Dermis microvascular lymphatic vessel endothelial cell (primary cell): ENCODE measurements at regions not wholly inside any gene's neighbourhood (a gene's known extent, or its start where the extent isn't known, plus 50 kb on each side); places are given as distances from the start of the nearest gene placed in this dataset.
"Not testable (repeated sequence)": the region's sequence is repeated elsewhere in the genome, so short reads cannot be mapped to it uniquely, and the experiment has no call there.

Experiments used
- DNase-seq, 2 donors: peaks; one replicate each; pipeline versions ENCODE4 v3.0.0 to v3.0.0-alpha.2; 2010; ENCODE audit warnings: low read depth in 2 of 2

DNA sequence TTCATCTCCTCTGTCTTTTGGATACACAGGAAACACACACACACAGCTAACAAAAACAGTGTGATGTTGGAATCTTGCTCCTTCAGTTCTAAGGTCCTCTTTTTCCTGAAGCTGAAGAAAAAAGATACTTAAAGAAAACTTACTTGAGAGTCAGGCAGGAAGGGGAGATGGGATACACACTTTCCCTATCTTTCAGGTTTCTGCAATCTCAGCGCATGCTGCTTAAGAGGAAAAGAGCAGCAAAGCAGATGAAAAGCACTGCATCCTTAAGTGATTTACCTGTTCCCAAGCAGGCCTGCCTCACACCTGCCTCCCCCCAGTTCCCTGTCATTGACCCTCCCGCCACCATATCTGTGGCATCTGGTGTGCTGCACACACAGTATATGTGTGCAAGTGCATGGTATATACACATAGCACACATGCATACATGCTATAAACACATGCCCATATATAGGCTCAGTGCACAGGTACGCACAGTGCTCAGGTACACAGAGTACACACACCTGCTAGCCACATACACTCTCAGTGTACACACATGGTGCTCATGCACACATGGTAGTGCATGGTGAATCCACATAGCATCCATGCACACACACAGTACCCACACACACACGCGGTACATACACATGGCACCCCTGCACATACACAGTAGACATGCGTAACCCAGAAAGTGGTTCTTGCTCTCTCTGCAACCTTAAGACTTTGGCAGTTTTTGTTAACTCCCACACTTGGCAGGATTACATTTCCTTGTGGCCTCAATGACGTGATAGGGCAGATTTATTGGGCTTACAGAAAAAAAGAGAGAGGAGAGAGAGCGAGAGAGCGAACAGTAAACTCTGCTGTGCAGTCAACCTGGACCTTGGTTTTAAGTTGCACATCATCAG, 166.9 kb downstream of the TOMM20 start:
- no peak for DNase-seq

DNA sequence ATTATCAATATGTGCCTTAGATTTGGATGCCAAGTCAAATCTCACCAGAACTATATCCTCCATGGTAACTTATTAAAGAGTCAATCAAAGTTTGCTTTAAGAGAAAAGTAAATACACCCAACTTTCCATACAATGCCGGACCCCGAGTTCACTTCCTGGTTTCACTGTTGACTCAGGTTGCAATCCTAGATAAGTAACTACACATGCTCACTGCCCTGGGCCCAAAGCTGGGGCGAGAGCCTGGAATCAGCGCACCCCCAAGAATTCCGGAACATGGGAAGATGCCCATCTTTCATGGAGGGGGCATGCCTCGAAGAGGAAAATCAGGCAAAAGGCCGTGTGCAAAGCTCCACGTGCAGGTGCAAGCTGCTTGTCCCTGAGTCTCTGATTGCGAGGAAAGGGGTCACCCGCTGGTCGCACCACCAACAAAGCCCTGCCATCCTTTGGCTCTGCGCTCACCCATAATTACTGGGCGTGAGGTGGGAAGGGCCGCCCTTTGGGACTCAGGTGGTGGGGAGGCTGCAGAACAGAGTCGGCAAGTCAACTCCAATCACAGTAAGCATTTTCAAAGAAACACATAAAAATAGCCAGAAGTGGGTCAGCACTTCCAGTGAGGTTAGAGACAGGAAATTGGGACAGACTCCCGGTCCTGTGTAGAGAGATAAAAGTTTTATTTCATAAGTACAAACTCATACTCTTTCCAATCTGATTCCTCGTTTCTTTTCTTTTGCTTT, 167.7 kb downstream of the TOMM20 start:
- peak; percentile 68 to 92 for DNase-seq

- DNase-seq = no peak
Observed at GRCh38 chr1:234958706-234959657, 169.7 kb downstream of the TOMM20 start.

DNA sequence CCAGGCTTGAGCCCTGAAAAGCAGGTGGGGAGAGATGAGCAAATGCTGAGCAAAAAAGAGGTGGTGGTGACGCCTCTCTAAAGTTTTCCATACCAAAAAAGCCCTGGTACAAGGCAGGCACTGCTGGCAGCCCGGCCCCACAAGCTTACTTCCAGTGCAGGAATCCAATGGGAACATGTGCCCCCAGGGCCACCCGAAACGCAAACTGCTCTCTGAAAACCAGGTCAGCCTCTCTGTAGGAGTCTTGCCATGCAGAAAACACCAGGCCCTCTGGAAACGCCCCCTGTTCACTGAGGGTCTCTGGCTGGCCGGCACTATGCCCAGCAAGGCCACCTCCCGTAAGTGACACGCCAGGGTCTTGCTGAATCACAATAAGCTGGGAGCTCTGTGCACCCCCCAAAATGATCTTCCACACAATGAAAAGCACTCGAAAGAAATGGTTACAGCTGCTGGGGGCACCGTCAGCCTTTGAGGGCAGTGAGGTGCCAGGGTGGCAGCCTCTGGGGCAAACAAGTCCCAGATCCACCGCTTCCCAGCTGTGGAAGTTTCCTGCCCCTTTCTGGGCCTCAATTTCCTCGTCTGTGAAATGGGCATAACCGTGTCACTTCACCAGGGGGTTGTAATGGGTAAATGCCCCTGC, 170.5 kb downstream of the TOMM20 start:
- no peak for DNase-seq

DNA sequence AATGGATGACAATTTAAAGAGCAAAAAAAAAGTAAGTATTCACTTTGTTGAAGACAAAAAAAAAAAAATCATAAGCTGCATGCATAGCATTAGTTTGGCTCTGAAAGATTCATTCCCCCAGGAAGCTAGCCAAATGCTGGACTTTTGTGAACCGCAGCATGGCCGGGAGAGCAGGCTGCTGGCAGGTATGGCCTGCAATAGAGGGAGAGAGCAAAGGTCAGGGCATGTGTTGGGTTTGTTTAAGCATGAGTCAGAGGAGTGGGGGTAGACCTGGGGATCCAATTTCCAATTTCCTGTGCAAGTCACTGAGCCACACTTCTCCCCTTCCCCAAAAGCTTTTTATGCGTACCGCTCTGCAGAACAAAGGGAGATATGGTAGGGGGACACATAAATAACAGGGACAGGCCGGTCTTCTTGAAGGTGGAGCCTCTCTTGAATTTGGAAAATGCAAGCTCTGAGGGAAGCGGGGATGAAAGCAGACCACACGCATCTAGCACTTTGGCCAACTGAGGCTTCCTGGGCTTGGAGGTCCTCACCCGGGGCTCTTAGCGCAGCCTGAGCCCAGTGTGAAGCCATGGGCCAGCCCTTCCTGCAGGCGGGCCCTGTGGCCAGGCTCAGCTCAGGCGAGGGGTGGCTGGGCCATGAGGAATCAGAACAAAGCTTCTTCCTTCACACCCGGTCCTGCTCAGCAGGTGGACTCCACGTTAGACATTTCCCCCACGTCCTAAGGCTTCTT, 171.1 kb downstream of the TOMM20 start:
- peak; percentile 55 to 73 for DNase-seq

- DNase-seq = no peak
Observed at GRCh38 chr1:234956821-234957329, 171.8 kb downstream of the TOMM20 start.

DNA sequence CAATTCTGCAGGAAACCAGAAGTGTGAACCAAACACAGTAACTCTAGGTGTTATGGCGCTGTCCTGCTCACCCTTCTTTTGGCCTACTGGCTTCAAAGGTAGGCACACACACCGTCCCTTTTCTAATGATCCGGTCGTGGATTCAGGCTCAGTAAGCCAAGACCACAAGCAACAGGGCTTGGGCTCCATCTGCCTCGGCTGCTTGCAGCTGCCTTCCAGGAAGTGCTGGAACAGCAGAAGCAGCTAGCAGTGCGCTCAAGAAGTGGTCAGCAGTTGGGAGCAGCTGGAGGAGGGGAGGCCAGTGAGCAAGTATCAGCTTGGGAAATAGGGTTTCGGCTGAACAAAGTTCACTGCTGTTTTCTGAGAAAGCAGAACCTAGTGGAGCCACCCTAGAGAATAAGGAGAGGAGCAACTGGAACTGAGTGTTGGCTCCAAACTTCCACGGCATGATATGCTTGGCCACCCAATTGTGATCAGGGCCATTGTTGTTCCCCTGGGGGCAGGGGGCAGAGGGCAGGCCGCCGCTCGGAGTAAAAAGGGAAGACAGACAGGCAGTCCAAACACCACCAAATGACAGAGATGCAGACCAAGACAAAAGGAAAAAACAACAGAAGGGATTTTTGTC, 173.4 kb downstream of the TOMM20 start:
- no peak for DNase-seq

- no peak for DNase-seq
Observed at GRCh38 chr1:234954613-234955012, 174.0 kb downstream of the TOMM20 start.

GRCh38 chr1:234953655-234954405, 174.8 kb downstream of the TOMM20 start:
- no peak for DNase-seq

DNA sequence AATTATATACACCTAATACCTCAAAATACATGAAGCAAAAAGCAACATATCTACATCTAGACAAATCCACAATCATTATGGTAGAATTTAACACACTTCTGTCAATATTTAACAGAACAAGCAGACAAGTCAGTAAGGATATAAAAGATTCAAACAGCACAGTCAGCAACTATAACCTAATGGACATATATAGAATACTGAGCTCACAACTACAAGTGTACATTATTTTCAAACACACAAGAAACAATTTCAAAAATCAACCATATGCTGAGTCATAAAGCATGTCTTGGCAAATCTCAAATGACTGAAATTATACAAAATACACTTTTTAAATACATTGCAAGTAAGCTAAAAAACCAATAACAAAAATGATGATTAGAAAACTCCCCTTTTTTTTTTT, 178.0 kb downstream of the TOMM20 start:
- DNase-seq = no peak

DNA sequence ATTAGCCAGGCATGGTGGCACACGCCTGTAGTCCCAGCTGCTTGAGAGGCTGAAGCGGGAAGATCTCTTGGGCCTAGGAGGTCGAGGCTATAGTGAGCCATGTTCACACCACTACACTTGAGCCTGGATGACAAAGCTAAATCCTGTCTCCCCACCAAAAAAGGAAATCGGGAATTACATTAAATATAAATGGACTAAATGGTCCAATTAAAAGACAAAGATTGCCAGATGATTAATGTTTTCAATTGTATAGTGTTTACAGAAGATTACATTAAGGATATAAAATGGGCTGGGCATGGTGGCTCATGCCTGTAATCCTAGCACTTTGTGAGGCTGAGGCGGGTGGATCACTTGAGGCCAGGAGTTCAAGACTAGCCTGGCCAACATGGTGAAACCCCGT, 179.1 kb downstream of the TOMM20 start:
- DNase-seq = not testable (repeated sequence)

- DNase-seq = no peak
Observed at GRCh38 chr1:234944439-234945344, 183.9 kb downstream of the TOMM20 start.

DNA sequence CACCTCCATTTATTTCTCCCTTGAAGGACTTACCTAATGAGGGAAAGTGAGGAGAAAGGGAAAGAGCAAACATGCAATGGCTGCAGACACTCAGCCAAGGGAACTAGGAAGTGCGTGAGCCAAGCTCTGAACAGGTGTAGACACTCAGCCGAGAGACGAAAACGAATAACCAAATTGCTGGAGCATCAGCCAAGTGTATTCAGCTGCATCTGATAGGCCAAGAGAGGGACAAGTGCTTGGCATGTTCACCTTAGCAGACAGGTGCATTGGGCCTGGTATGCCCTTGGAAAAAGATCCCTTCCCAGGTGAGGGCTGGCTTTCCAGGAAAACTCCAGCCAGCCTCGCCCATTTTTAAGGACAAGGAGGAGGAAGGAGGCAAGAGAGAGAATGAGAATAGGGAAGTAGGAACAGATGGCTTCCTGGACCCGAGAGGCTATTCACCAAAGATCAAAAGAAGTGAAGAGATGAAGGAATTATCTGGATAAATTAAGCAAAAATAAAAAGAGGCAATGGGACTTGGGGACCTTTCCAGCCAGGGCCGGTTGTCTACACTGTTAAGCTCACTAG, 184.7 kb downstream of the TOMM20 start:
- no peak for DNase-seq

GRCh38 chr1:234942879-234943506, 185.6 kb downstream of the TOMM20 start:
- no peak for DNase-seq

- DNase-seq = no peak
Observed at GRCh38 chr1:234942012-234942332, 186.7 kb downstream of the TOMM20 start.

GRCh38 chr1:234941321-234942011, 187.2 kb downstream of the TOMM20 start:
- DNase-seq = no peak

- no peak for DNase-seq
Observed at GRCh38 chr1:234940841-234941240, 187.8 kb downstream of the TOMM20 start.
